H1 (cell line): ENCODE measurements at regions not wholly inside any gene's neighbourhood (a gene's known extent, or its start where the extent isn't known, plus 50 kb on each side); places are given as distances from the start of the nearest gene placed in this dataset.

Experiments used
- ASH2L ChIP-seq: fragments of 200-600, 300-600 bp; sonication (generic); IDR thresholded peaks from one replicate; pipeline ENCODE4 v1.7.1; 2017; ENCODE audit warnings: low read length
- BRCA1 ChIP-seq: IDR thresholded peaks from 2 replicates; pipeline ENCODE4 v1.6.1; 2012; ENCODE audit warnings: low read depth, low read length, improper control_type of control experiment
- EZH2 ChIP-seq: fragments of 200-600 bp; sonication (generic); IDR thresholded peaks from 2 replicates; pipeline ENCODE4 v1.7.1; 2012; ENCODE audit warnings: low read depth, mild to moderate bottlenecking, moderate library complexity, low read length, inconsistent platforms; ENCODE audit not compliant: severe bottlenecking
- GTF2F1 ChIP-seq: IDR thresholded peaks from 2 replicates; pipeline ENCODE4 v1.6.1; 2012; ENCODE audit warnings: low read depth, low read length, improper control_type of control experiment, borderline replicate concordance
- POLR2A ChIP-seq, 2 experiments: IDR thresholded peaks; 1 replicate in 1 of 2; 2 replicates in 1 of 2; pipeline ENCODE4 v1.6.1; 2011; ENCODE audit warnings: low read depth in 2 of 2, low read length in 2 of 2, mild to moderate bottlenecking in 2 of 2; ENCODE audit errors: control extremely low read depth in 1 of 2
- RAD21 ChIP-seq, 2 experiments: IDR thresholded peaks in 1 of 2; conservative IDR thresholded peaks in 1 of 2; 2 replicates each; pipeline ENCODE4 v1.6.1; 2011; ENCODE audit warnings: low read depth in 2 of 2, low read length in 2 of 2, improper control_type of control experiment in 1 of 2, inconsistent platforms in 1 of 2, mild to moderate bottlenecking in 1 of 2, moderate library complexity in 1 of 2
- SP1 ChIP-seq: IDR thresholded peaks from 2 replicates; pipeline ENCODE4 v1.6.1; 2011; ENCODE audit warnings: low read depth, low read length
- SRF ChIP-seq: IDR thresholded peaks from 2 replicates; pipeline ENCODE4 v1.6.1; 2011; ENCODE audit warnings: mild to moderate bottlenecking, low read depth, low read length, moderate library complexity
- TF ChIP-seq, protein P1 (sequence below): IDR thresholded peaks from 2 replicates; pipeline ENCODE4 v1.6.1; 2012; ENCODE audit warnings: inconsistent platforms
- TF ChIP-seq, protein P2 (sequence below), 3 experiments: IDR thresholded peaks; 1 replicate in 2 of 3; 2 replicates in 1 of 3; pipeline versions ENCODE4 v1.5.1 to v1.6.1; 2011; ENCODE audit warnings: low read length in 3 of 3, mild to moderate bottlenecking in 3 of 3, inconsistent platforms in 2 of 3, low read depth in 1 of 3, moderate library complexity in 1 of 3; ENCODE audit not compliant: insufficient read depth in 1 of 3; ENCODE audit errors: control extremely low read depth in 1 of 3
- TF ChIP-seq, protein P3 (sequence below): IDR thresholded peaks from 2 replicates; pipeline ENCODE4 v1.6.1; 2011; ENCODE audit warnings: low read length, improper control_type of control experiment

DNA sequence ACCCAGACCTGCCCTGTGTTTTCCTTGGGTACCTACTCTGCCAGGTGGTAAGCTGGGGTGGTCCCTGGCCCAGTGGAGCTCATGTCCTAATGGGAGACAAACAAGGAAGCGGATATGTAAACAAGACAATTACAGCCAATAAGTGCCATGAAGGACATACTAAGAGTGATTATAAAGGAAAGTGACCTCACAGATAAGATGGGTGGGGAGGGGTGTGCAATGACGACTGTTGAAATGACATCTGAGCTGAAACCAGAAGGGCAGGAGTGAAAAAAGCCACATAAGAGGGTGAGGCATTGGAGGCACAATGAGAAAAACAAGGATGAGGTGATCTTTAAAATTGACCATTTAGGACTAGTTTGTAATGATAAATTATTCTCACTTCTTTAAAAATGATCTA lies 336.2 kb upstream of the IL12A start:
- TF ChIP-seq SRF: no peak
- TF ChIP-seq POLR2A (IDR thresholded peaks at IDR 0.05; ENCODE audit: control extremely low read depth in 1 of 2, low read depth in 2 of 2, low read length in 2 of 2): no peak
- TF ChIP-seq, protein P1, sequence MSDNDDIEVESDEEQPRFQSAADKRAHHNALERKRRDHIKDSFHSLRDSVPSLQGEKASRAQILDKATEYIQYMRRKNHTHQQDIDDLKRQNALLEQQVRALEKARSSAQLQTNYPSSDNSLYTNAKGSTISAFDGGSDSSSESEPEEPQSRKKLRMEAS: no peak
- TF ChIP-seq, protein P2, sequence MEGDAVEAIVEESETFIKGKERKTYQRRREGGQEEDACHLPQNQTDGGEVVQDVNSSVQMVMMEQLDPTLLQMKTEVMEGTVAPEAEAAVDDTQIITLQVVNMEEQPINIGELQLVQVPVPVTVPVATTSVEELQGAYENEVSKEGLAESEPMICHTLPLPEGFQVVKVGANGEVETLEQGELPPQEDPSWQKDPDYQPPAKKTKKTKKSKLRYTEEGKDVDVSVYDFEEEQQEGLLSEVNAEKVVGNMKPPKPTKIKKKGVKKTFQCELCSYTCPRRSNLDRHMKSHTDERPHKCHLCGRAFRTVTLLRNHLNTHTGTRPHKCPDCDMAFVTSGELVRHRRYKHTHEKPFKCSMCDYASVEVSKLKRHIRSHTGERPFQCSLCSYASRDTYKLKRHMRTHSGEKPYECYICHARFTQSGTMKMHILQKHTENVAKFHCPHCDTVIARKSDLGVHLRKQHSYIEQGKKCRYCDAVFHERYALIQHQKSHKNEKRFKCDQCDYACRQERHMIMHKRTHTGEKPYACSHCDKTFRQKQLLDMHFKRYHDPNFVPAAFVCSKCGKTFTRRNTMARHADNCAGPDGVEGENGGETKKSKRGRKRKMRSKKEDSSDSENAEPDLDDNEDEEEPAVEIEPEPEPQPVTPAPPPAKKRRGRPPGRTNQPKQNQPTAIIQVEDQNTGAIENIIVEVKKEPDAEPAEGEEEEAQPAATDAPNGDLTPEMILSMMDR (IDR thresholded peaks at IDR 0.05; ENCODE audit: control extremely low read depth in 1 of 3, insufficient read depth in 1 of 3, low read depth in 1 of 3, low read length in 3 of 3): no peak
- no peak for TF ChIP-seq EZH2
- TF ChIP-seq GTF2F1: no peak
- TF ChIP-seq SP1: no peak
- no peak for TF ChIP-seq RAD21 (IDR thresholded peaks at IDR 0.05 in 1 of 2, conservative IDR thresholded peaks at IDR 0.05 in 1 of 2; ENCODE audit: low read depth in 2 of 2, low read length in 2 of 2)
- no peak for TF ChIP-seq BRCA1
- no peak for TF ChIP-seq ASH2L
- TF ChIP-seq, protein P3, sequence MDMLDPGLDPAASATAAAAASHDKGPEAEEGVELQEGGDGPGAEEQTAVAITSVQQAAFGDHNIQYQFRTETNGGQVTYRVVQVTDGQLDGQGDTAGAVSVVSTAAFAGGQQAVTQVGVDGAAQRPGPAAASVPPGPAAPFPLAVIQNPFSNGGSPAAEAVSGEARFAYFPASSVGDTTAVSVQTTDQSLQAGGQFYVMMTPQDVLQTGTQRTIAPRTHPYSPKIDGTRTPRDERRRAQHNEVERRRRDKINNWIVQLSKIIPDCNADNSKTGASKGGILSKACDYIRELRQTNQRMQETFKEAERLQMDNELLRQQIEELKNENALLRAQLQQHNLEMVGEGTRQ: no peak
